ENCODE measurements at regions not wholly inside any gene's neighbourhood (a gene's known extent, or its start where the extent isn't known, plus 50 kb on each side); places are given as distances from the start of the nearest gene placed in this dataset.
"Not testable (repeated sequence)": the region's sequence is repeated elsewhere in the genome, so short reads cannot be mapped to it uniquely, and the experiment has no call there.

DNA sequence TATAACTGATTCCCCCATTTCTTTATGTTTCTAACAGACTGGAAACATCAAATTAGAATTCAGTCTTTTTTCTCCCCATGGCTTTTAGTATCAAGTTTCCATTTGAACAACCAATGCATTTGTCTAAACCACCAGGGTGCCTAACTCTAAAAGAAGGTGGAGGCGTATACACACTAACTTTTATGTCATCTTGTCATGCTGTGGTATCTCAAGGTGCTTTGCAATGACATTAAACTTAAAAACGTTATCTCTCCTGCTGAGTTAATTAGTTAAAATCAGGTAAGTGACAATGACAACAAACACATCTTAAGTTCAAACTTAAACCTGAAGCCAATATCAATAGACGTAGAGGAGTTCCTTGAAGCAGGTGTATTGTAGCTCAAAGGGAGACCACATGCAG is 1001.7 kb downstream of the PCDH17 start:
- DNase-seq = no peak

DNA sequence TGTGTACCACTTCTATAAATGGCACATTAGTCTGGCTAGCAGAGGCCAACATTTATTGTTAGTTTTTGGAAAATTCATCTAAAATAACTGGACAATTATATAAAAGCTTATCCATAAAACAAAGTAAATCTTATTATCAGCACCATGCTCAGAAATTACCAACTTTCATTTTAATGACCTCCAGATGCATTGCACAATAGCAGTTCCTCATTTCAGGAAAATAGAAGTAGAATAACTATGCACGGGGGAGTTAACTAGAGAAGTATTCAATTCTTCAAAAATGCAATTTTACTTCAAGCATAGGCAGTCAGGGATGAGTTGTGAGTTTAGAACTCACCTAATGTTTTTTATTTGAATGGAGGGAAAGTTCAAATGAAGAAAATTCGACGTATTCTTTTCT is 1023.5 kb downstream of the PCDH17 start:
- no peak for DNase-seq

- no peak for DNase-seq
These were observed 1029.3 kb downstream of the PCDH17 start for GRCh38 chr13:58660826-58661225.

GRCh38 chr13:58666331-58666730 is 1034.8 kb downstream of the PCDH17 start:
- no peak for DNase-seq

DNA sequence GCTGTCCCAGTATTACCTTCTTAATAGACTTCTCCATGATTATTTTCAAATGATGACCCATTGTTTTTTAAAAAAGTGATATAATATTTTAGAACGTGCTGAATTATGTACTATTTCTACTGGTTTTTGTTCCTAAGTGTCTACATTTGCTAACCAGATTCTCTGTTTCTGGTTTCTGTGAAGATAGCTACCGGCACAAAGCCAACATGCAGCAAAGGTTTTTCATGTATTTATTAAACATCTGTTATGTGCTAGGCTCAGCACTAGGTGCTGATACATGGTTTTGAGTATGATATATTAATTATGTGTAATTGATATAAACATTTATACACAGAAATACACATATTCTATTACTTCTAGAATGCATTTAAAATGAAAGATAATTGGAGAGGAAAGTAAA is 1035.6 kb downstream of the PCDH17 start:
- no peak for DNase-seq

DNA sequence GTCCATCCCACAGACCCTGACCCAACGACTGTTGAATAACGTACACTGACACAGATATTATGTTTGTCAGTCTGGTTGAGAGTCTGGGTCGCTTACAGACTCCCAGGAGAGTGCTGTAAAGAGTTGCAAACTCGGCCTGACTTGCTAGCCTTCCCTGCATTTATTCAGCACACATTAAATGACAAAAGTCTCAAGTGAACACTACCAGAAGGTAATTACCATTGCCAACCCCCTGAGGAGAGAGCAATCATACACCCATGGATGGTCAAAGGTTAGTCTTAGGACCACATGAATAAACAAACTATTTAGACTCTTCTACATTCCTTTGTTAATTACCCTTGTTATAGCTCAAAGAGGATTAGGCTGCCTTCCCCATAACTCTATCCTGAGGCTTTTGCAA is 1048.6 kb downstream of the PCDH17 start:
- DNase-seq = no peak

DNA sequence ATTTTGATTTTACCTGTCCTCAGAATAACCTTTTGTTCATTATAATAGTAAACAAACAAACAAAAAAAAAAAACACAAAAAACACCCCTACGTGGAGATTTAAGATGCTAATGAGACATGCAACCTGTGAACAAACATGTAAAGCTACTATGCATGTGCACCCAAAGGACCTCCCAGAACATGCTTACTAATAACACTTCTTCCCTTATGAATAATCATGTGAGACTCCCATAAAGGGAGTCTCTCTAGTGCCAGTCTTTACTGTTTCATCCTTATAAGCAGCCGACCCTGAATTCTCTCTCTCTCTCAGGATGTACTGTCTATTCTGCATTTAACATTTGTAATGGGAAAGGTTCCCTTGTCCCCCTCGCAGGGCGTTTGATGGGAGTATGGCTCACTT is 1051.1 kb downstream of the PCDH17 start:
- no peak for DNase-seq

- no peak for DNase-seq
These were observed 1055.6 kb downstream of the PCDH17 start for GRCh38 chr13:58687148-58687547.

GRCh38 chr13:58698531-58698930 is 1067.0 kb downstream of the PCDH17 start:
- no peak for DNase-seq

DNA sequence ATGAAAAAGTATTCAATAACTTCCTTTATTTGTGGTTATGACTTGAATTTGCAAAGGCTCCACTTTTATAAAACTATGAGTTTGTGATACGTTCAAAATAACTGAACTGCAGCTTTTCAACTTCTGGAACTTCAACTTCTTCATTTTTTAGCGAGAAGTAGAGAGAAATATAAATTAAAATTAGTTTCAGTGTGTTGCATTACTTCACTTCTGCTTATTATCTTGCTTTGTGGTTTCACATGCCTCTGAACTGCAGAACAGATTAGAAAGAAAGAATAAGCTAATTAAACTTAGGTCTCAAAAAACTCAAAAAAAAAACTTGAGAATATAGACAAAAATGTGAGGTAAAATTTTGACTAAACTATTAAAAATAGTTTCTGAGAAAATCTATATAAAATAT is 1073.4 kb downstream of the PCDH17 start:
- DNase-seq = no peak

- DNase-seq = no peak
These were observed 1074.9 kb downstream of the PCDH17 start for GRCh38 chr13:58706421-58706820.

GRCh38 chr13:58712191-58712590 is 1080.6 kb downstream of the PCDH17 start:
- DNase-seq = no peak

- DNase-seq = not testable (repeated sequence)
These were observed 1082.5 kb downstream of the PCDH17 start for GRCh38 chr13:58714016-58714415.

DNA sequence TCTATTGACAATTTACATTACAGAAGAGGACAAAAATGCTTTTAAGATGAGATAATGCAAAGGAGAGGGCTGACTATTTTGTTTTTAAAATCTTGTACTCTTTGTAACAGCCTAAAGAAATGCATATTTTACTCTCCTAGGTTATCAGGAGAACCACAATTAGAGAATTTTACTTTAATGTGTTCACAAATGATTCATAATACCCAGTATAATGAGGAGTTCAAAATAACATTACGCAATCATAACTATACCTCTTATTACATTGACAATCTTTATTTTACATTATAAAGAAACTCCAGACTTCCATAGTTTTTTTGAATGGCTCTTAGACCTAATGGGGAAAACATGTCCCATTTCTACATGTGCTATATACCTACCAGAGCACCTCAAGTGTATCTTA is 1089.7 kb downstream of the PCDH17 start:
- DNase-seq = no peak

DNA sequence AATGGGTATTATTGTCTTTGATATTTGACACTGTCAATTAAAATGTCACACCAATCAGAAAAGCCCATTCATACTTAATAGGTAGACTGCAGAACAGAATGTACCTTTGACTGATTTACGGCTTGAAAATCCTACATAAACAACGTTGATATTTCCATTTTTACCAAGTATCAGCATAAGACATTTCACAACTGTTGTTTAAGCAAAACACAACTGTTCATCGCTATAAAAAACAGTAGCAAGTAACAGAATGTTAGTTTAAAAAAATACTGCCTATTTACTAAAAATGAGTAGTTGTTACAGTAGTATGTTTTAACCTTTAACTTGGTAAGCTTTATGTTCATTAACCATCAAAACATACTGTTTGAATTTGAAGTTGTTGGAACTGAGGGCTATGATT is 1096.6 kb downstream of the PCDH17 start:
- no peak for DNase-seq

GRCh38 chr13:58729361-58729760 is 1097.8 kb downstream of the PCDH17 start:
- DNase-seq = no peak

- DNase-seq = no peak
These were observed 1113.1 kb downstream of the PCDH17 start for GRCh38 chr13:58744686-58745085.

- DNase-seq = no peak
These were observed 1136.0 kb downstream of the PCDH17 start for GRCh38 chr13:58767566-58767965.

DNA sequence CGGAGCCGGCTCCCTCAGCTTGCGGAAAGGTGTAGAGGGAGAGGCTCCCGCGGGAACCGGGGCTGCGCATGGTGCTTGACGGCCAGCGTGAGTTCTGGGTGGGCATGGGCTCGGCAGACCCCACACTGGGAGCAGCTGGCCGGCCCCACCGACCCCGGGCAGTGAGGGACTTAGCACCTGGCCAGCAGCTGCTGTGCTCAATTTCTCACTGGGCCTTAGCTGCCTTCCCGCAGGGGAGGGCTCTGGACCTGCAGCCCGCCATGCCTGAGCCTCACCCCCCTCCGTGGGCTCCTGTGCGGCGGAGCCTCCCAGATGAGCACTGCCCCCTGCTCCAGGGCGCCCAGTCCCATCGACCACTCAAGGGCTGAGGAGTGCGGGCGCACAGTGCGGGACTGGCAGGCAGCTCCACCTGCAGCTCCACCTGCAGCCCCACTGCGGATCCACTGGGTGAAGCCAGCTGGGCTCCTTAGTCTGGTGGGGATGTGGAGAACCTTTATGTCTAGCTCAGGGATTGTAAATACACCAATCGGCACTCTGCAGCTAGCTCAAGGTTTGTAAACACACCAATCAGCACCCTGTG is 1141.8 kb downstream of the PCDH17 start:
- no peak for DNase-seq

DNA sequence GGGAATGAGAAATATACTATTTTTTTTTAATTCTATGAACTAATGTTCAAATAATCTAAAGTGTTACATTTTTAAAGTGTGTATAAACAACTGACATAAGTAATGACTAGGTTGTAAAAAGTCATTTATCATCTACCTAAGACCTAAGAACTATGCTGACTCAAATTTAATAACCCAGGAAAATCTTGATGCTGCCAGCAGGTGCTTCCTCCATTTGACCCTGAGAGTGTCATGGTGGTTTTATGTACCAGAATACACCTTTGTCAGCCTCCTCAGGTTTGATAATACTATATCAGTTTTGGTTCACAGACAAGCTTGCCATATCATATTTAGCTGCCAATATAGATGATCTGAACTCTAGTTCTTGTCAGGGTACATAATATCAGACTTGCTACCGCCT is 1151.2 kb downstream of the PCDH17 start:
- DNase-seq = no peak

DNA sequence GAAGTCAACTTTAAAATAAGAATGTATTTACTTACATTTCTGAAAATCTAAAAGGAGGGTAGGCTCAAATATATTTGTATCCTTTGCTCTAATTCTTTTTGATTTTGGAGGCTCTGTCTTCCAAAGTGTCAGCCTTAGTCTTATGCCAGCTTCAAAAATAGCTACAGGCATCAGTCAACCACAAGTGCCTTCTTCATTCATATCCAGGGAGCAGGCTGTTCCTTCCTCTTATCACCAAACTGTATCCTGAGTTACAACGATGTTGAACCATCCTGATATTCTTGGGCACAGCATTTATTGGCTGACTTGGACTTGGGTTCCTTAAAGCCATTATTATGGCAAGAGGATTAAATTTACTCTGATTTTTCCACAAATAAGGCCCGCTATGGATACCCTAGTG is 1161.3 kb downstream of the PCDH17 start:
- no peak for DNase-seq

DNA sequence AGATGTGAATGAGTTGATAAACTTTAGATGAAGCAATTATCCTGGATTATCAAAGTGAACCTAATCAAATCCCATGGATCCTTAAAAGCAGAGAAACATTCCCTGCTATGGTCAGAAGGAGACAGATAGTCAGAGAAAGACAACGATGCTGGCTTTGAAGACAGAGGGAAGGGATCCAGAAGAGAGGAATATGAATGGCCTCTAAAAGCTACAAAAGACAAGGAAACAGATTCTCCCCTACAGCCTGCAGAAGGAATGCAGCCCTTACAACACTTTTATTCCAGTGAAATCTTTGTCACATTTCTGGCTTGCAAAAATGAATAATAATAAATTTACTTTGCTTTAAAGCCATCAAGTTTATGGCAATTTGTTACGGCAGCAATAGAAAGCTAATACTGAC is 1164.2 kb downstream of the PCDH17 start:
- no peak for DNase-seq

- no peak for DNase-seq
These were observed 1173.3 kb downstream of the PCDH17 start for GRCh38 chr13:58804832-58805231.

- no peak for DNase-seq
These were observed 1174.9 kb downstream of the PCDH17 start for GRCh38 chr13:58806401-58806800.

GRCh38 chr13:58823701-58824100 is 1192.2 kb downstream of the PCDH17 start:
- no peak for DNase-seq

DNA sequence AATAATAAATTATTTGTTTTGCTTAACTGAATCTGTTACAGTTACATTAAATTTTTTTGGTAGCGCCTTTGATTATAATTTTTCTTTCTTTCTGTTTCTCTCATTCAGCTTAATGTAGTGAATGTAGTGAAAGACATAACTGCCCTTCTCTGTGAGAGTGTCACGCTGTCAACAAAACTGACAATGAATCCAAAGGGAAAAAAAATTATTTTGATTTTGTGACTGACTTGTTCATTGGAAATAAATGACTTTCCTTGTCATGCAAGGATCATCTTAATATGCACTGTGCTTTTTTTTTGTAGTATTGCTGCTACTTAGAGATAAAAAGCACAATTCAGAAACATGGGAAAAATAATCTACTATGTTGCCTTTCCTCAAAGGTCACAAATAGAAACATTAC is 1196.4 kb downstream of the PCDH17 start:
- no peak for DNase-seq
